GM19328 (cell line): ENCODE measurements at regions not wholly inside any gene's neighbourhood (a gene's known extent, or its start where the extent isn't known, plus 50 kb on each side); places are given as distances from the start of the nearest gene placed in this dataset.
"Not testable (repeated sequence)": the region's sequence is repeated elsewhere in the genome, so short reads cannot be mapped to it uniquely, and the experiment has no call there.

Experiments
- ATAC-seq: cut with Tn5 transposase; IDR thresholded peaks from one replicate; pipeline ENCODE4 v1.9.1; 2021; ENCODE audit warnings: mild to moderate bottlenecking, moderate library complexity; ENCODE audit not compliant: unreplicated experiment

DNA sequence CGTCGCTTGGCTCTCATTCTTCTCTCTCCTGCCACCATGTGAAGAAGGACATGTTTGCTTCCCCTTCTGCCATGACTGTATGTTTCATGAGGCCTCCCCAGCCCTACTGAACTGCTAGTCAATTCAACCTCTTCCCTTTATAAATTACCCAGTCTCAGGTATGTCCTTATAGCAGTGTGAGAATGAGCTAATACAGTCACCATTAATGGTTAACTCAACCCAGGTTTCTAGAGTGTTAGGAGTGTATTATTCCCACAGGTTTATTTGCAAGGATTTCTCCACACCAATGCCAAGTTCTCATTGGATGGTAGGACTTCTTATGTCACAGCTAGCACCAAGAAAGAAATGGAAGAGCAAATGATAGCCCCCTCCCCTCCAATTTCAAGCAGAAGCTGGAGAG lies 71.9 kb downstream of the DYNAP start:
- no peak for ATAC-seq

GRCh38 chr18:54669701-54670100 lies 78.7 kb downstream of the DYNAP start:
- ATAC-seq: not testable (repeated sequence)

DNA sequence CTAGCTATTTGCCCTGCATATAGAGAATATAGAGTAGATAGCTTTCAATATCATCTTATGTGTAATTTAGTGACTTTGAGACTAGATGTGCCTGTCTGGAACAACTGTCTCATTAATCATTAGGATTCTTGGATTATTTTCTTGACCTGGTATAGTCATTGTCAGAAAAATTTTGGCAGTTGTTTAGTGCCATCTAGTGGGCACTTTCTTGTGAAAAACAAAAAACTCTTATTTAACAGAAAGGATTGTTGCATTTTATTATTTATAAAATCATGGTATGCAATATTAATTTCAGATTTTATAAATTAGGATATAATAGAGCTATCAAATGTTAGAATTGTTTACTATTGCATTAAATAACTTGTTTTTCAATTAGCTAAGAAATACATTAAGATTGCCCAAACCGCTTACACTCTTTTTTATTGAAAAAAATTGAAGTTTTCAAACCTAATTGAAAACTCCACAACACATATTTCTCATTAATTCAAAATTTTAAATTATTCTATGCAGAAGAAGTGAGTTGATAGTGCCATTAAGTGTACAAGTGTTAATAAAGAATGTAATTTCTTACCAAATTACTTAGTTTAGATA lies 80.3 kb downstream of the DYNAP start:
- ATAC-seq: no peak

GRCh38 chr18:54672109-54672508 lies 81.1 kb downstream of the DYNAP start:
- ATAC-seq: no peak

DNA sequence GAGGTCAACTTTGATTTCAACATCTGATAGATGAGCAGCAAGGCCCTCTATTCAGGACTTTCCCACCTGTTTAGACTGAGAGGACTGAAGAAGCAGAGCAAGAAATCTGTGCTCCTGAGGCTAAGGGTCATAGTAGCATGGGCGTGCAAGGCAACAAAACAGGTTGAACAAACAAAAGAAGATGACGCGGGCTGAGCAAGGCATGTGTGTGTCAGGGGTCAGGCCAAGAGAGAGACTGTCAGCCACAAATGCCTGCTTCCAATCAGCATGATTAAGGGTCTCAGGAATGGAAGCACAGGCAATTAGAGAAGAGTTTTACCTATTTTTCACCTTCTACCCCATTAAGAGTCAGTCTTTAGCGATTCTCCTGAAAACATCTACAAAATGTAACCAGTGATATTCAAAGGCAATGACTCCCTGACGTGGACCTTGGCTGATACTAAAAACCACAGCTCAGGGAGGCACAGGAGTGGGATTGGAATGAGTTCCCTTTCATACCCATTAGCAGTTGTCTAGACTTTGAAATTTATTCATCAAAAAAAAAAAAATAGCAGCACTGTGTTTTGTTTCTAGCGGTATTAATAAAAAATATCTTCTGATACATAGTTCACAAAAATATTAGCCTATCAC lies 81.9 kb downstream of the DYNAP start:
- no peak for ATAC-seq

- ATAC-seq: no peak
These were observed 82.9 kb downstream of the DYNAP start for GRCh38 chr18:54673936-54674335.

GRCh38 chr18:54675076-54675475 lies 84.0 kb downstream of the DYNAP start:
- no peak for ATAC-seq

GRCh38 chr18:54679318-54680149 lies 88.5 kb downstream of the DYNAP start:
- ATAC-seq: no peak

DNA sequence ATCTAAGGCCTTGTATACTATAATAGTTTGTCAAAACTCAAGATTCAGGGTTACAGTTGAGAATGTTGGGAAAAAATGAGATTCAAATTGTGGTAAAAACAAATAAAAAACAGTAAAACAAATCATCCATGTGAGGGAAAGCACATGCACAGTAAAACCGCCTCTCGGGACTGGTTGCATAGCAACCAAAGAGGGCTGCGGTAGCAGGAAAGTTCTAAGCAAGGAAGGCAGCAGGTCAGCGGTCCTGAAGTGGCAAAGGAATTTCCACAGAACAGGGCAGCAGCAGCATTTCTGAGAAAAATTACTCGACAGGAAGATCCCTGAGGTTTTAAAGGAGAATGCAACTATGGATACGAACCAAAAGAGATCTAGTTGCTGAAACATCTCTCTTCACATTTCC lies 93.7 kb downstream of the DYNAP start:
- ATAC-seq: no peak

DNA sequence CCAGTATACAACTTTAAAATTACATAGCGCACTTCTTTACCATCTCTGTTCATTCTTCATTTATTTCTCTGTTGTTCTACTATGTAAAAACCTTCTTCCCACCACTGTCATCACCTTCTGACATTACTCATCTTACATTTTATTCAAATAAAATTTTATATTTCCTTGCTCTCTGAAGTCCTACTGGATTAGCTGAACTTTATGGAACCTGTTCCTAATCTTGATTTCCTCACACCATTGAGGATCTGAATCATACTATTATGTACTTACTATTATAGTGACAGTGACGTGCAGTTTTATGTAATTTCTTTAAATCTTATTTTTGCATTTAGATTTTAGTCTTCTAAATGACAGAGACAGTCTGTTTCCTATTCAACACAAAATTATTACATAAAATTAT lies 98.3 kb downstream of the DYNAP start:
- ATAC-seq: no peak

DNA sequence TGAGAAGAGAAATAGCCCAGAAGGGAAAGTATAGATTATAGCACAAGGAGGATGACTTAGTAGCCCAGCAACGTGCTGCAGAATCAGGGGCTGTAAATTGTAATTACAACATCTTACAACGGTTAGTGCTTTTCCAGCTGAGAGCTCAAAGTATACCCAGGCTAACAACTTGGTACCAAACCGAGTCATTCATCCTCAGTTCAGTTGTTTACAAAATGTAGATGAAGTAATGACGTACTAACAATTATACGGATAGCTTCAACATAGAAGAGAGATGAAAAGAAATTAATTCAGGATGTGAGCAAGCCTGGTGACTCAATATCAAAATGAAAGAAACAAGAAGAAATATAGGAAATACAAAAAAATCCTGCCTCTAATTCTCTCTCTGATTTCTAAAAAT lies 99.2 kb downstream of the DYNAP start:
- ATAC-seq: no peak

DNA sequence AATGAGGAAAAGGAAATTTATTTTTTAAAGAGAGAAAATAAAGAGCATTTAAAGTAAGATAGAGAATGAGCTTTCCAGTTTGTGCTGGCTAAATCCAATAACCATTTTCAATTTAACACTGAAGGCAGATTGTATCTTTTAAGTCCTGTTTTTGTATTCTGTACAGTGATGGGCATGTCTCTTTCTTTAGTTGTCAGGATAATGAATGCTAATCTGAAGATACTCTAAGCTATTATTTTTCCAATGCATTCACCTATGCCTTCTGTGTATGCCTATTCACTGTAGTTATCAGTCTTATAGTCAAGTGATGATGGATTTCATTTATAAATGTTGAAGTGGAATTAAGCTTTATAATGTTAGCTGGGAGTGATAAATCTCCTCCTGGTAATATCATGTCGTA lies 101.4 kb downstream of the DYNAP start:
- ATAC-seq: no peak

GRCh38 chr18:54696616-54697293 lies 105.7 kb downstream of the DYNAP start:
- no peak for ATAC-seq

GRCh38 chr18:54700580-54700979 lies 109.5 kb downstream of the DYNAP start:
- ATAC-seq: no peak

DNA sequence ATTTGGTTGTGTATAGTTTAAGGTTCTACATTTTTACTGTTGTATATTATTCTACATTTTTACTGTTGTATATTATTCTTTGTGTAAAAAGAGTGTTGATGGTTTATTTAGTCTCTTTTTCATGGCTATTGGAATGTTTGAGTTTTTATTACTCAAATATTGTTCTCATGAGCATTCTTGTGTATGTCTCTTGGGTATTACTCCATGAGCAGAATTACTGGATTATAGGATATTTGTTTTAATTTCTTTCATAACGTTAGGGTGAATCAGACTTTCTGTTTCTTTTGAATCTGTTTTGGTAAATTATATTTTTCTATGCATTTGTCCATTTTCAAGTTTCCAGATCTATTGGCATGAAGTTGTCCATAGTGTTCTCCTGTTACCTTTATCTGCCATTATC lies 111.6 kb downstream of the DYNAP start:
- no peak for ATAC-seq

DNA sequence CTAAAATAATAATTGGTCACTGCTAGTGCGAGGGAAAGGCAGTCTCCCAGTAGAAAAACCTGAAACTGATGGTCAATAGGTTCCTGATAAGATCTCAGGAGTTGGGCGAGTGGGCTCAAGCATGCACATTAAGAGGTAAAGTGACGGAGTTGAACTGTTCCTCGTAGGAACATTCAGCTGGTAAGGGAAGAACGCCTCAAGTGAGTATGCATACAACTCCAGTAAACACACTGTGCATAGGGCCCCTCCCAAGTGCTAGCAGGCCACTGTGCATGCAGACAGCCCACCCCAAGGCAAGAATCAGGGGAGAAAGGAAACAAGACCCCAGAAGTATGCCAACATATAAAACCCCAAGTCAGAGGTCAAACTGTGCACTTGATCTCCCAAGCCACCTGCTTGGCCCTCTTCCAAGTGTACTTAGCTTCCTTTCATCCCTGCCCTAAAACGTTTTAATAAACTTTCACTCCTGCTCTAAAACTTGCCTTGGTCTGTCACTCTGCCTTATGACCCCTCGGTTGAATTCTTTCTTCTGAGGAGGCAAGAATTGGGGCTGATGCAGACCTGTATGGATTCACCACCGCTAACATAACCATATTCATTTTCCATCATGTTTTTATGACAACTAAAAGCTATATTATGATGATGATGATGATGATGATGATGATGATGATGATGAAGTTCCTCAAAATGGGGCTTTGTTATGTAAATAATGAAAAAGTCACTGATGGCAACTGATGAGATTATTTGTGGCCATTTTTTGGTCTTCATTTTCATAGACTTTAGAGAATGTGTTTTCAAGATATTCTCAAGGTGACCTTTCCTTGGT lies 118.0 kb upstream of the RAB27B start:
- ATAC-seq: no peak

- ATAC-seq: no peak
These were observed 117.4 kb upstream of the RAB27B start for GRCh38 chr18:54710900-54711281.

DNA sequence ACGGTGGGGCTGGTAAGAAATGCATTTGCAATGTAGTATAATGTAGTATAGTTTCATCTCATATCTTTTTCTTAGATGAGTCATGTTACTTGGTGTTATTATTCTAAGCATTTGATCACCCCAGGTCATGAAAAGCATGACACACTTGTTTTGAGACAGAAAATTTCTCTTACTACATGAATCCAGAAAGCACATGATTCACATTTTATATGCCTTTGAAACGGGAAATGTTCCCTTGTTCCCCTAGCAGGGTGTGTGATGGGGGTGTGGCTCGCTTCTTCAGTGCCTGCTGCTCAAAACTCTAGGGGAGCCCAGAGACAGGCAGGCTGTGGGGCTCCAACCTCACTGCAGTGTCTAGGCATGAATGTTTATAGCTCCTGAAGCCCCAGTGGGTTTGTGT lies 116.0 kb upstream of the RAB27B start:
- ATAC-seq: no peak

GRCh38 chr18:54712758-54713157 lies 115.5 kb upstream of the RAB27B start:
- ATAC-seq: no peak

DNA sequence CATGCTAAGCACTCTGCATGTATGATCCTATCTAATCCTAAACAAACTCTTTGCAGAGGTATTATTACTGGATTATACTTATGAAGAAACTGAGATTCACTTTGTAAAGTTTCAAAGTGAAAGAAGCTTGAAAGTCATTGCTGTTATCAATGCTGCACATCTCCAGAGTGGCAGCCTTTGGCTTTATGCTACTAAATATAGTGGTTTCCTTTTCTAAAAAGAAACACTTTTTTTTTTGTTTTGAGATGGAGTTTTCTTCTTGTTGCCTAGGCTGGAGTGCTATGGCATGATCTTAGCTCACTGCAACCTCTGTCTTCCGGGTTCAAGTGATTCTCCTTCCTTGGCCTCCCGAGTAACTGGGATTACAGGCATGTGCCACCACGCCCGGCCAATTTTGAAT lies 114.9 kb upstream of the RAB27B start:
- ATAC-seq: no peak

DNA sequence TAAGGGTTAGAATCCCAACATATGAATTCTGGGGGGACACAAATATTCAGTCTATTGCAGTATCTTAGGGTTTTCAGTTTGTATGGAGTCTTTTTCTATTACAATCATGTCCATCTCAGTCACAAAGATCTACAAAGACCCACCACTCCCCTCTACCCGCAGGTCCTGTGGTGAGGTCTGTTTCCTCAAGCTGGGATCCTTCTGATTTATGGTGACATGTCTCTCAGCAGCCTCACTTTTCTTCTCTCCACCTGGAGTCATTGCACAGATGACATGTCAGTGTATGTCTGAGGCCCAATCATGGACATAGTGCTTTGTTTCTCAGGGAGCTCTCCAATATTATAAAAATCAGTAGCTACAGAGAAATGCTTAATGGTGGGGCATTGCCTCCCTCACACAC lies 113.4 kb upstream of the RAB27B start:
- no peak for ATAC-seq
